AG04449 (cell line): ENCODE measurements at regions not wholly inside any gene's neighbourhood (a gene's known extent, or its start where the extent isn't known, plus 50 kb on each side); places are given as distances from the start of the nearest gene placed in this dataset.
"Not testable (repeated sequence)": the region's sequence is repeated elsewhere in the genome, so short reads cannot be mapped to it uniquely, and the experiment has no call there.

ENCODE experiments used
- CTCF ChIA-PET: fragments of 350-600 bp; formaldehyde crosslinking; extraction: SDS; loops from one replicate; lab custom pipeline; 2021; ENCODE audit warnings: antibody characterized with exemption; lab: Yijun Ruan, JAX
- POLR2A ChIA-PET: fragments of 400-600, 350-600 bp; formaldehyde crosslinking; extraction: SDS; loops from one replicate; lab custom pipeline; 2020; ENCODE audit warnings: antibody characterized with exemption, inconsistent platforms; lab: Yijun Ruan, JAX
- DNase-seq: peaks from one replicate; pipeline ENCODE4 v3.0.0-alpha.2; 2010; ENCODE audit warnings: low read depth, low spot score
- H3K4me3 ChIP-seq: 2 replicates; pipeline ENCODE4 v1.5.1; 2011; ENCODE audit warnings: low read depth, mild to moderate bottlenecking, control low read depth, low read length
- TF ChIP-seq, protein P1 (sequence below): IDR thresholded peaks from one replicate; pipeline ENCODE4 v1.5.1; 2011; ENCODE audit warnings: mild to moderate bottlenecking, moderate library complexity, low read length, control low read depth, inconsistent platforms; ENCODE audit not compliant: insufficient read depth; ENCODE audit errors: missing control alignments

GRCh38 chr12:72978999-72979398 lies 706.8 kb downstream of the TRHDE start:
- no peak overlapping the region for H3K4me3 ChIP-seq
- ChIA-PET POLR2A (no interaction called here), CTCF (no interaction called here)
- no peak for DNase-seq
- TF ChIP-seq, protein P1, sequence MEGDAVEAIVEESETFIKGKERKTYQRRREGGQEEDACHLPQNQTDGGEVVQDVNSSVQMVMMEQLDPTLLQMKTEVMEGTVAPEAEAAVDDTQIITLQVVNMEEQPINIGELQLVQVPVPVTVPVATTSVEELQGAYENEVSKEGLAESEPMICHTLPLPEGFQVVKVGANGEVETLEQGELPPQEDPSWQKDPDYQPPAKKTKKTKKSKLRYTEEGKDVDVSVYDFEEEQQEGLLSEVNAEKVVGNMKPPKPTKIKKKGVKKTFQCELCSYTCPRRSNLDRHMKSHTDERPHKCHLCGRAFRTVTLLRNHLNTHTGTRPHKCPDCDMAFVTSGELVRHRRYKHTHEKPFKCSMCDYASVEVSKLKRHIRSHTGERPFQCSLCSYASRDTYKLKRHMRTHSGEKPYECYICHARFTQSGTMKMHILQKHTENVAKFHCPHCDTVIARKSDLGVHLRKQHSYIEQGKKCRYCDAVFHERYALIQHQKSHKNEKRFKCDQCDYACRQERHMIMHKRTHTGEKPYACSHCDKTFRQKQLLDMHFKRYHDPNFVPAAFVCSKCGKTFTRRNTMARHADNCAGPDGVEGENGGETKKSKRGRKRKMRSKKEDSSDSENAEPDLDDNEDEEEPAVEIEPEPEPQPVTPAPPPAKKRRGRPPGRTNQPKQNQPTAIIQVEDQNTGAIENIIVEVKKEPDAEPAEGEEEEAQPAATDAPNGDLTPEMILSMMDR: no peak

DNA sequence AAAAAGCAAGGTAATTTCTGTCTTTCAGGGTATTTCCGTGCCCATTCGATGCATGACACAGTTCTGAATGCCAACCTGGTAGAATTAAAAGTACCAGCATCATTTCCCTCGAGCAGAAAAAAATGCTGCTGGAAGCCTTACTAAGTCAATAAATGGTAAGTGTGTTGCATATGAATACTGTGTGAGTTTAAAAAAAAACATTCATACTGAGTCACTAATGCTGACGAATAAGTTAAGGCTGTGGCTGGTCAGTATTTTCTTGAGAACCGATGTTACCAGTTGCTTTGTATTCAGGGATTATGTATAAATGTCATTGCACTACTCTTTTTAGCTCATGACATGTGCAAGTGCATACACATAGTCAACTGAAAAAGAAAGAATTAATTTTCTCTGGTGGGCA lies 710.2 kb downstream of the TRHDE start:
- DNase-seq: no peak
- ChIA-PET CTCF (no interaction called here), POLR2A (no interaction called here)
- TF ChIP-seq, protein P1: no peak
- H3K4me3 ChIP-seq: no peak overlapping the region

GRCh38 chr12:72986963-72987362 lies 714.8 kb downstream of the TRHDE start:
- ChIA-PET POLR2A (no interaction called here), CTCF (no interaction called here)
- H3K4me3 ChIP-seq: no peak overlapping the region
- no peak for DNase-seq
- TF ChIP-seq, protein P1: no peak

- POLR2A ChIA-PET: no interaction called here
- H3K4me3 ChIP-seq: no peak overlapping the region
- TF ChIP-seq, protein P1: no peak
- CTCF ChIA-PET: no interaction called here
- DNase-seq: no peak
Observed at GRCh38 chr12:72989458-72989947, 717.3 kb downstream of the TRHDE start.

DNA sequence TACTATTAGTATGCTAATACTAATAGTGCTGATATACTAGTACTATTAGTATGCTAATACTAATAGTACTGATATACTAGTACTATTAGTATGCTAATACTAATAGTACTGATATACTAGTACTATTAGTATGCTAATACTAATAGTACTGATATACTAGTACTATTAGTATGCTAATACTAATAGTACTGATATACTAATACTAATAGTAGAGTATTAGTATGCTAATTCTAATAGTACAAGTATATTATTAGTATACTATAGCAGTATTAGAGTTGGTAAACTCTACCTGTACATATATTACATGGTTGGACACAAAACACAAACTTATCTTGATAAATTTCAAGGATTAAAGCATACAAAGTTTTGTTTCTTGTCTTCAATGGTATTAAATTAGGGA lies 722.9 kb downstream of the TRHDE start:
- POLR2A ChIA-PET, DNase-seq, H3K4me3 ChIP-seq, CTCF ChIA-PET: not testable (repeated sequence)

GRCh38 chr12:72995616-72996015 lies 723.4 kb downstream of the TRHDE start:
- no peak for DNase-seq
- ChIA-PET CTCF (no interaction called here), POLR2A (no interaction called here)
- TF ChIP-seq, protein P1: no peak
- no peak overlapping the region for H3K4me3 ChIP-seq

- DNase-seq, CTCF ChIA-PET, POLR2A ChIA-PET, H3K4me3 ChIP-seq: not testable (repeated sequence)
Observed at GRCh38 chr12:73001806-73002205, 729.6 kb downstream of the TRHDE start.

DNA sequence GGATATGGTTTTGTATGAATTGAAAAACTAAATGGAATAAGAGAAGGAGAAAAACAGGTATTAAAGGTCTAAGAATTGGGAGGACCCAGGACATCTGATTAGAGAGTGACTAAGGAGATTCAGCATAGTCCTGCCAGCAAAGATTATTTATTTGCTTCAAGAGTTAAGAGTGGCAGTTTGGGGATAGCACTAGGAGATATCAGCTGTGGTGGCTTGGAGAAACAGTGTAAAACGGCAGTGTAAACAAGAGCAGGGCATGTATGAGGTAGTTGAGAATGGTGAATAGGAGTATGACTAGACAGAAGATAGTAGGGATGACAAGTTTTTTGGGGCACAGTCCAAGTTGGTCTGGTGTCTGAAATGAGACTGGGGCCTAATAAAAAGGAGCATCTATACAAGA lies 730.3 kb downstream of the TRHDE start:
- POLR2A ChIA-PET, H3K4me3 ChIP-seq, CTCF ChIA-PET, DNase-seq: not testable (repeated sequence)

- CTCF ChIA-PET, DNase-seq, POLR2A ChIA-PET: not testable (repeated sequence)
Observed at GRCh38 chr12:73009138-73009834, 737.1 kb downstream of the TRHDE start.

More at GRCh38 chr12:73009138-73009834, 737.1 kb downstream of the TRHDE start:
- H3K4me3 ChIP-seq: not testable (repeated sequence)
